ENCODE measurements at regions not wholly inside any gene's neighbourhood (a gene's known extent, or its start where the extent isn't known, plus 50 kb on each side); places are given as distances from the start of the nearest gene placed in this dataset.

GRCh38 chr13:26820871-26821270, 60.3 kb upstream of the GPR12 start:
- H3K27ac Mint-ChIP-seq (ENCODE audit: low read depth, unreplicated experiment), result no peak overlapping the region
- no peak for DNase-seq (ENCODE audit: unreplicated experiment)
- no peaks in the 10 kb centered on the region for H3K9me3 Mint-ChIP-seq (ENCODE audit: unreplicated experiment)
- no peak overlapping the region for H3K4me3 Mint-ChIP-seq (ENCODE audit: unreplicated experiment)
- POLR2A ChIA-PET, result no interaction called here
- no peaks in the 10 kb centered on the region for H3K36me3 Mint-ChIP-seq (ENCODE audit: insufficient read depth, unreplicated experiment)
- TF ChIP-seq, protein P1, sequence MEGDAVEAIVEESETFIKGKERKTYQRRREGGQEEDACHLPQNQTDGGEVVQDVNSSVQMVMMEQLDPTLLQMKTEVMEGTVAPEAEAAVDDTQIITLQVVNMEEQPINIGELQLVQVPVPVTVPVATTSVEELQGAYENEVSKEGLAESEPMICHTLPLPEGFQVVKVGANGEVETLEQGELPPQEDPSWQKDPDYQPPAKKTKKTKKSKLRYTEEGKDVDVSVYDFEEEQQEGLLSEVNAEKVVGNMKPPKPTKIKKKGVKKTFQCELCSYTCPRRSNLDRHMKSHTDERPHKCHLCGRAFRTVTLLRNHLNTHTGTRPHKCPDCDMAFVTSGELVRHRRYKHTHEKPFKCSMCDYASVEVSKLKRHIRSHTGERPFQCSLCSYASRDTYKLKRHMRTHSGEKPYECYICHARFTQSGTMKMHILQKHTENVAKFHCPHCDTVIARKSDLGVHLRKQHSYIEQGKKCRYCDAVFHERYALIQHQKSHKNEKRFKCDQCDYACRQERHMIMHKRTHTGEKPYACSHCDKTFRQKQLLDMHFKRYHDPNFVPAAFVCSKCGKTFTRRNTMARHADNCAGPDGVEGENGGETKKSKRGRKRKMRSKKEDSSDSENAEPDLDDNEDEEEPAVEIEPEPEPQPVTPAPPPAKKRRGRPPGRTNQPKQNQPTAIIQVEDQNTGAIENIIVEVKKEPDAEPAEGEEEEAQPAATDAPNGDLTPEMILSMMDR (IDR thresholded peaks at IDR 0.05; ENCODE audit: unreplicated experiment), result no peak
- no peaks in the 10 kb centered on the region for H3K4me1 Mint-ChIP-seq (ENCODE audit: insufficient read depth, unreplicated experiment)
- BruUV-seq (replicated peaks), result no TSS peak
- peaks cover 44% of the 10 kb centered on the region for H3K27me3 Mint-ChIP-seq (ENCODE audit: insufficient read depth, unreplicated experiment)
- CTCF ChIA-PET, result interaction anchor here (0.5 kb wide), 1 partner anchor 81 kb away, joined by 3 read pairs; no protein-coding TSS in a partner anchor
- intact Hi-C loops (cut with micrococcal nuclease), result no loop called here

DNA sequence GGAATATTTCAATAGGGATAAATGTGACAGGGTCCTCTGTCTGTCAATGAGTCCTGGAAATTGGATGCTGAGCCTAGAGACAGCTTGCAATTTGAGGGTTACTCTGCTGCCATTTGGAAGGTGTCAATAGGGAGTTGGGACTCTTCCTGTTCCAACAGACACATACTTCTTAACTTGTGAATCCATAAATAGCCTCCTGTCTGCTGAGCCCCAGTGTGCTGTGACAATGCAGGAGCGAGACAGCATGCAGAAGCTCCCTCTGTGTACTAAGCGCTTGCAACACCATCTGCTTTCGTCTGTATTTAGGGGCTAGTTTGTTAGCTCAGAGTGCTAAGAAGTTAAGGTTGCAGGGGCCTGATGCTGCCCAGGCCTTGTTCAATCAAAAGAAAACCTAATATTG, 58.5 kb upstream of the GPR12 start:
- no TSS peak for BruUV-seq (replicated peaks)
- TF ChIP-seq, protein P1 (IDR thresholded peaks at IDR 0.05; ENCODE audit: unreplicated experiment), result no peak
- CTCF ChIA-PET, result interaction anchor here (0.6 kb wide), 1 partner anchor 111 kb away, joined by 3 read pairs; no protein-coding TSS in a partner anchor

GRCh38 chr13:26816881-26817280, 56.3 kb upstream of the GPR12 start:
- no peaks in the 10 kb centered on the region for H3K4me1 Mint-ChIP-seq (ENCODE audit: insufficient read depth, unreplicated experiment)
- no TSS peak for BruUV-seq (replicated peaks)
- H3K36me3 Mint-ChIP-seq (ENCODE audit: insufficient read depth, unreplicated experiment), result no peaks in the 10 kb centered on the region
- no peak overlapping the region for H3K4me3 Mint-ChIP-seq (ENCODE audit: unreplicated experiment)
- H3K9me3 Mint-ChIP-seq (ENCODE audit: unreplicated experiment), result no peaks in the 10 kb centered on the region
- ChIA-PET POLR2A (no interaction called here), CTCF (no interaction called here)
- DNase-seq (ENCODE audit: unreplicated experiment), result no peak
- H3K27ac Mint-ChIP-seq (ENCODE audit: low read depth, unreplicated experiment), result no peak overlapping the region
- TF ChIP-seq, protein P1 (IDR thresholded peaks at IDR 0.05; ENCODE audit: unreplicated experiment), result no peak
- intact Hi-C loops (cut with micrococcal nuclease), result no loop called here
- peaks cover 71% of the 10 kb centered on the region for H3K27me3 Mint-ChIP-seq (ENCODE audit: insufficient read depth, unreplicated experiment)

More for the DNA sequence above, 58.5 kb upstream of the GPR12 start:
- H3K9me3 Mint-ChIP-seq (ENCODE audit: unreplicated experiment), result no peaks in the 10 kb centered on the region
- POLR2A ChIA-PET, result interaction anchor here (0.7 kb wide), 1 partner anchor 25 kb away, joined by 3 read pairs; no protein-coding TSS in a partner anchor
- intact Hi-C loops (cut with micrococcal nuclease), result no loop called here
- H3K27ac Mint-ChIP-seq (ENCODE audit: low read depth, unreplicated experiment), result no peak overlapping the region
- no peaks in the 10 kb centered on the region for H3K36me3 Mint-ChIP-seq (ENCODE audit: insufficient read depth, unreplicated experiment)
- peaks cover 63% of the 10 kb centered on the region for H3K27me3 Mint-ChIP-seq (ENCODE audit: insufficient read depth, unreplicated experiment)
- no peak overlapping the region for H3K4me3 Mint-ChIP-seq (ENCODE audit: unreplicated experiment)
- no peaks in the 10 kb centered on the region for H3K4me1 Mint-ChIP-seq (ENCODE audit: insufficient read depth, unreplicated experiment)
- no peak for DNase-seq (ENCODE audit: unreplicated experiment)

DNA sequence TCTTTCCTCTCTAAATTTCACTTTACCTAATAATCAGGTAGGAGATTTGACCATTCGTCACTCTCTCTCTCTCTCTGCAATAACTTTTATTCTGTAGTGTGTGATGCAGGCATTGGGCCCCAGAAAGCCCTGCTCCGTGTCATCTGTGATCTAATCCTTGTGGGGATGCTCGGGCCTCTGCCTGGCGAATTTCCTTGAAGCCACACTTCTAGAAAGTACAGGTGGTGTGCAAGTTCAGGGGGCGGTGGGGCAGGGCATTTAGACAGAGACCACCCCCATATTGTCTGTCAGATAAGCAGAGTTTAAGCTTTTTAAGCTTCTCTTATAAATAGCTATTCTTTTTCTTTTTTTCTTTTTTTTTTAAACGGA, 53.4 kb upstream of the GPR12 start:
- Mint-ChIP-seq H3K27ac (ENCODE audit: low read depth, unreplicated experiment) (no peak overlapping the region), H3K27me3 (ENCODE audit: insufficient read depth, unreplicated experiment) (peaks cover 81% of the 10 kb centered on the region), H3K4me3 (ENCODE audit: unreplicated experiment) (no peak overlapping the region), H3K36me3 (ENCODE audit: insufficient read depth, unreplicated experiment) (no peaks in the 10 kb centered on the region), H3K4me1 (ENCODE audit: insufficient read depth, unreplicated experiment) (no peaks in the 10 kb centered on the region), H3K9me3 (ENCODE audit: unreplicated experiment) (no peaks in the 10 kb centered on the region)
- no TSS peak for BruUV-seq (replicated peaks)
- no peak for DNase-seq (ENCODE audit: unreplicated experiment)
- POLR2A ChIA-PET, result interaction anchor here (0.7 to 1.1 kb wide), 2 partner anchors 9 to 28 kb away, joined by 3 read pairs; no protein-coding TSS in a partner anchor
- CTCF ChIA-PET, result interaction anchor here (0.7 kb wide), 1 partner anchor 57 kb away, joined by 3 read pairs; no protein-coding TSS in a partner anchor
- TF ChIP-seq, protein P1 (IDR thresholded peaks at IDR 0.05; ENCODE audit: unreplicated experiment), result no peak
- intact Hi-C loops (cut with micrococcal nuclease), result no loop called here

Measured in MCF 10A (cell line).